Caco-2 (cell line): ENCODE measurements at regions not wholly inside any gene's neighbourhood (a gene's known extent, or its start where the extent isn't known, plus 50 kb on each side); places are given as distances from the start of the nearest gene placed in this dataset.

ENCODE experiments used
- BruUV-seq: library from RNA; stranded (reverse); fragments of 400-500 nt; replicated peaks from 2 replicates; lab custom pipeline; 2021; lab: Mats Ljungman, UMichigan
- CTCF ChIA-PET: fragments of 300-600 bp; sonication (Branson Sonifier 250); formaldehyde crosslinking; loops from one replicate; lab custom pipeline; 2022; ENCODE audit warnings: antibody characterized with exemption; lab: Charles Lee
- POLR2A ChIA-PET: fragments of 300-600 bp; sonication (Branson Sonifier 250); formaldehyde crosslinking; loops from one replicate; lab custom pipeline; 2022; ENCODE audit warnings: antibody characterized with exemption; lab: Charles Lee
- DNase-seq, 2 experiments: peaks; one replicate each; pipeline versions ENCODE4 v3.0.0 to v3.0.0-alpha.2; 2020 to 2022
- H3K27me3 ChIP-seq: replicated peaks from 2 replicates; pipeline ENCODE4 v1.6.0; 2011; ENCODE audit warnings: low read length; ENCODE audit not compliant: control insufficient read depth, insufficient read depth
- H3K36me3 ChIP-seq: 2 replicates; pipeline ENCODE4 v1.5.1; 2011; ENCODE audit warnings: low read length; ENCODE audit not compliant: control insufficient read depth, insufficient read depth
- H3K4me1 ChIP-seq: fragments of 250-450 bp; sonication (Bioruptor Pico); 2 replicates; pipeline ENCODE4 v1.5.1; 2020; ENCODE audit warnings: mild to moderate bottlenecking
- H3K4me3 ChIP-seq: 2 replicates; pipeline ENCODE4 v1.5.1; 2011; ENCODE audit warnings: low read depth, mild to moderate bottlenecking, control low read depth, low read length
- H3K9me3 ChIP-seq: fragments of 250-450 bp; sonication (Bioruptor Pico); 2 replicates; pipeline ENCODE4 v1.5.1; 2020; ENCODE audit warnings: mild to moderate bottlenecking, moderate library complexity
- H3K27ac Mint-ChIP-seq: one replicate; pipeline ENCODE4 v1.8.0; 2022; ENCODE audit warnings: mixed read lengths; ENCODE audit not compliant: unreplicated experiment
- H3K27me3 Mint-ChIP-seq: one replicate; pipeline ENCODE4 v1.8.0; 2022; ENCODE audit warnings: mixed read lengths; ENCODE audit not compliant: insufficient read depth, unreplicated experiment
- H3K36me3 Mint-ChIP-seq: one replicate; pipeline ENCODE4 v1.8.0; 2022; ENCODE audit warnings: mild to moderate bottlenecking, mixed read lengths; ENCODE audit not compliant: insufficient read depth, unreplicated experiment
- H3K4me1 Mint-ChIP-seq: one replicate; pipeline ENCODE4 v1.8.0; 2022; ENCODE audit warnings: low read depth, mixed read lengths; ENCODE audit not compliant: unreplicated experiment
- H3K4me3 Mint-ChIP-seq: one replicate; pipeline ENCODE4 v1.8.0; 2022; ENCODE audit warnings: mild to moderate bottlenecking, moderate library complexity, mixed read lengths; ENCODE audit not compliant: unreplicated experiment
- H3K9me3 Mint-ChIP-seq: one replicate; pipeline ENCODE4 v1.8.0; 2022; ENCODE audit warnings: mixed read lengths; ENCODE audit not compliant: unreplicated experiment
- CTCF ChIP-seq, 2 experiments: fragments of 200-600 bp in 1 of 2; IDR thresholded peaks; 1 replicate in 1 of 2; 2 replicates in 1 of 2; pipeline versions ENCODE4 v1.5.1 to v1.8.0; 2011 to 2022; ENCODE audit warnings: antibody characterized with exemption in 1 of 2, control low read depth in 1 of 2, inconsistent platforms in 1 of 2, low read depth in 1 of 2, low read length in 1 of 2, mild to moderate bottlenecking in 1 of 2, moderate library complexity in 1 of 2; ENCODE audit not compliant: insufficient read depth in 1 of 2, severe bottlenecking in 1 of 2, unreplicated experiment in 1 of 2
- intact Hi-C: fragments of 100-400 bp; cut with micrococcal nuclease; formaldehyde crosslinking; loops from one replicate; pipeline ENCODE4 v1.10.0; 2022; ENCODE audit not compliant: unreplicated experiment

- no TSS peak for BruUV-seq
- Mint-ChIP-seq H3K4me1 (peaks cover 6% of the 10 kb centered on the region), H3K9me3 (peaks cover 13% of the 10 kb centered on the region), H3K27me3 (no peaks in the 10 kb centered on the region), H3K27ac (no peak overlapping the region), H3K36me3 (no peaks in the 10 kb centered on the region), H3K4me3 (no peak overlapping the region)
- no peak overlapping the region for H3K4me3 ChIP-seq
- no peaks in the 10 kb centered on the region for H3K36me3 ChIP-seq
- H3K9me3 ChIP-seq = peaks cover under 1% of the 10 kb centered on the region
- no peak for DNase-seq
- no peaks in the 10 kb centered on the region for H3K27me3 ChIP-seq
- intact Hi-C loops = loop anchor here (5.0 kb wide), 1 partner anchor 677 kb away; no protein-coding TSS in a partner anchor
- ChIA-PET CTCF (no interaction called here), POLR2A (no interaction called here)
- no peaks in the 10 kb centered on the region for H3K4me1 ChIP-seq
- TF ChIP-seq CTCF (IDR thresholded peaks at IDR 0.05; ENCODE audit: insufficient read depth in 1 of 2, low read depth in 1 of 2, low read length in 1 of 2, severe bottlenecking in 1 of 2, unreplicated experiment in 1 of 2) = no peak
These were observed 192.2 kb downstream of the TMEM167A start for GRCh38 chr5:82884821-82885471.

DNA sequence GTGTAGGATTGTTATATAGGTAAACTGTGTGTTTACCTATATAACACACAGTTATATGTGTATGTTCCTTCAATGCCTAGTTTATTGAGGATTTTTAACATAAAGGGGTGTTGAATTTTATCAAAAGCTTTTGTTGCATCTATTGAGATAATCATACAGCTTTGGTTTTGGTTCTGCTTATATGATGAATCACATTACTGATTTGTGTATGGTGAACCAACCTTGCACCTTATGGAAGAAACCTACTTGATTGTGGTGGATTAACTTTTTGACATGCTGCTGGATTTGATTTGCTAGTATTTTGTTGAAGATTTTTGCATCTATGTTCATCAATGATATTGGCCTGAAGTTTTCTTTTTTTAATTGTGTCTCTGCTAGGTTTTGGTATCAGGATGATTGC is 194.9 kb downstream of the TMEM167A start:
- Histone ChIP-seq H3K4me3 (no peak overlapping the region), H3K36me3 (no peaks in the 10 kb centered on the region), H3K27me3 (no peaks in the 10 kb centered on the region), H3K9me3 (peaks cover 8% of the 10 kb centered on the region), H3K4me1 (no peaks in the 10 kb centered on the region)
- no peak for DNase-seq
- Mint-ChIP-seq H3K9me3 (peaks cover 16% of the 10 kb centered on the region), H3K4me1 (peaks cover 6% of the 10 kb centered on the region), H3K4me3 (no peak overlapping the region), H3K27me3 (no peaks in the 10 kb centered on the region), H3K27ac (no peak overlapping the region), H3K36me3 (no peaks in the 10 kb centered on the region)
- POLR2A ChIA-PET = no interaction called here
- CTCF ChIA-PET = no interaction called here
- no peak for TF ChIP-seq CTCF (IDR thresholded peaks at IDR 0.05; ENCODE audit: insufficient read depth in 1 of 2, low read depth in 1 of 2, low read length in 1 of 2, severe bottlenecking in 1 of 2, unreplicated experiment in 1 of 2)
- intact Hi-C loops = no loop called here
- no TSS peak for BruUV-seq

DNA sequence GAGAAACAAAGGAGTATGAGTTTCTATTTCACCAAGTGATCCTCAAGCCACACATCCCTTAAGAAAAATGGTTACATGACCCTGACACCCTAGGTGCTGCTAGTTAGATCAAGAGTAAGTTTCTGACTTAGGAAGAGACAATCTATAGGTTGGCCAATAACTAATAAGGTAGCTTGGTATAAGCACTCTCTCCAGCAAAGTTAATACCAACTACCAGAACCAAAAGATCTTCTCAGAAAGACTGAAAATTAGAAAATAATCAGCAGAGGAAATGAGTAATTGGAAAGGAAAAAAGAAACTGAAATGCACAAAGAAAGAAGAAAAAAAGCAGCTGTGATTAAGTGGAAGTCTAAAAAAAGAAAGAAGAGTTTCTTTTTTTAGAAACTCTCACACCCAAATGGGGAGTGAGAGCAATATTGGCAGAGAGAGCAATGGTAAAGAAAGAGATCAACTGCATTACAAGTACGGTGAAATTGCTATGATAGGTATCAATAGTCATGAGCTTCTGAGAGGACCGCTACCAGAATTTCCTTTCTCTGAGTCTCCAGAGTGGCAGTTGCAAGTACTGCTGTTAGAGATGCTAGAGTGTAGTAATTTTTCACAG is 195.5 kb downstream of the TMEM167A start:
- H3K9me3 ChIP-seq = peaks cover 8% of the 10 kb centered on the region
- CTCF ChIA-PET = no interaction called here
- H3K36me3 ChIP-seq = no peaks in the 10 kb centered on the region
- H3K4me3 Mint-ChIP-seq = no peak overlapping the region
- H3K27me3 ChIP-seq = no peaks in the 10 kb centered on the region
- no peak overlapping the region for H3K27ac Mint-ChIP-seq
- intact Hi-C loops = no loop called here
- H3K9me3 Mint-ChIP-seq = peaks cover 16% of the 10 kb centered on the region
- H3K36me3 Mint-ChIP-seq = no peaks in the 10 kb centered on the region
- H3K4me1 Mint-ChIP-seq = peaks cover 6% of the 10 kb centered on the region
- H3K4me1 ChIP-seq = no peaks in the 10 kb centered on the region
- no peak for TF ChIP-seq CTCF (IDR thresholded peaks at IDR 0.05; ENCODE audit: insufficient read depth in 1 of 2, low read depth in 1 of 2, low read length in 1 of 2, severe bottlenecking in 1 of 2, unreplicated experiment in 1 of 2)
- H3K4me3 ChIP-seq = no peak overlapping the region
- H3K27me3 Mint-ChIP-seq = no peaks in the 10 kb centered on the region
- BruUV-seq = no TSS peak
- DNase-seq = no peak
- POLR2A ChIA-PET = no interaction called here
